Neuron (in vitro differentiated cells): ENCODE measurements at regions not wholly inside any gene's neighbourhood (a gene's known extent, or its start where the extent isn't known, plus 50 kb on each side); places are given as distances from the start of the nearest gene placed in this dataset.
"Not testable (repeated sequence)": the region's sequence is repeated elsewhere in the genome, so short reads cannot be mapped to it uniquely, and the experiment has no call there.

Source experiments
- H2AFZ ChIP-seq: one replicate; pipeline ENCODE4 v1.6.1; 2013; ENCODE audit warnings: low read depth, mild to moderate bottlenecking, inconsistent platforms, low read length, moderate library complexity
- H3K27me3 ChIP-seq: one replicate; pipeline ENCODE4 v1.6.1; 2013; ENCODE audit warnings: low read length; ENCODE audit not compliant: insufficient read depth
- H3K36me3 ChIP-seq: one replicate; pipeline ENCODE4 v1.6.1; 2013; ENCODE audit warnings: low read length; ENCODE audit not compliant: insufficient read depth
- H3K4me1 ChIP-seq: one replicate; pipeline ENCODE4 v1.6.1; 2013; ENCODE audit warnings: low read length; ENCODE audit not compliant: insufficient read depth
- H3K4me3 ChIP-seq: 2 replicates; pipeline ENCODE4 v1.5.1; 2013; ENCODE audit warnings: mild to moderate bottlenecking, low read length, moderate library complexity
- H3K9me3 ChIP-seq: one replicate; pipeline ENCODE4 v1.6.1; 2013; ENCODE audit warnings: low read length

GRCh38 chr3:191919491-191920026, 458.6 kb downstream of the PYDC2 start:
- Histone ChIP-seq H3K4me1 (no peaks in the 10 kb centered on the region), H3K27me3 (no peaks in the 10 kb centered on the region), H3K4me3 (no peak overlapping the region), H2AFZ (no peak overlapping the region), H3K9me3 (no peaks in the 10 kb centered on the region), H3K36me3 (no peaks in the 10 kb centered on the region)

DNA sequence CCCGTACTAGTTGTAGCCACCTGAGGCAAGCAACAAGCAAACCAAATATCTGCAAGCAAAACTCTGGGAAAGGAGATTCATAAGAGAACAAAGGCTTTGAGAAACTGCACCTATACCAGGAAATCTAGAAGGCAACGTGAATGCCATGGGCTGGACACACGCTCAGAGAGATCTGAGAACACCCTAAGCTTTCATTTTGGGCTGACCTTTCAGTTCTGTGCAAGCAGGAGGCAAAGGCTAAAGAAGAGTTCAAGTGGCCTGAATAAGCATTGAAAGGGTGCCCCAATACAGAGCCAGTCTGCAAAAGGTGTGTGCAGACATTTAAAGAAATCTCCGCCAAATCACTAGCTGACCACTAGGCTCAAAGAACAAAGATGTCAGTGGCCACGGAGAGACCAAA, 461.6 kb downstream of the PYDC2 start:
- no peaks in the 10 kb centered on the region for H3K4me1 ChIP-seq

DNA sequence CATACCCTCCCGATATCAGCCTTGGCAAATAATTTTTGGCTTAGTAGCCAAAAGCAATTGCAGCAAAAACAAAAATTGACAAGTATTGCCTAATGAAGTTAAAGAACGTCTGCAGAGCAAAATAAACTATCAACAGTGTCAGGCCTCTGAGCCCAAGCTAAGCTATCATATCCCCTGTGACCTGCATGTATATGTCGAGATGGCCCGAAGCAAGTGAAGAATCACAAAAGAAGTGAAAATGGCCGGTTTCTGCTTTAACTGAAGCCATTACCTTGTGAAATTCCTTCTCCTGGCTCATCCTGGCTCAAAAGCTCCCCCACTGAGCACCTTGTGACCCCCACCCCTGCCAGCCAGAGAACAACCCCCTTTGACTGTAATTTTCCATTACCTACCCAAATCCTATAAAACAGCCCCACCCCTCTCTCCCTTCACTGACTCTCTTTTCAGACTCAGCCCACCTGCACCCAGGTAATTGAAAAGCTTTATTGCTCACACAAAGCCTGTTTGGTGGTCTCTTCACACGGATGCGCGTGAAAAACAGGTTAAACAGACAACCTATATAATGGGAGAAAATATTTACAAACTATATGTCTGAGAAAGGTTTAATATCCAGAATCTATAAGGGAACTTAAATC, 466.3 kb downstream of the PYDC2 start:
- not testable (repeated sequence) for H3K9me3 ChIP-seq, H3K4me3 ChIP-seq, H3K27me3 ChIP-seq, H3K4me1 ChIP-seq, H2AFZ ChIP-seq, H3K36me3 ChIP-seq

More for the DNA sequence above, 461.6 kb downstream of the PYDC2 start:
- Histone ChIP-seq H2AFZ (no peak overlapping the region), H3K36me3 (no peaks in the 10 kb centered on the region), H3K4me3 (no peak overlapping the region), H3K27me3 (no peaks in the 10 kb centered on the region), H3K9me3 (no peaks in the 10 kb centered on the region)

DNA sequence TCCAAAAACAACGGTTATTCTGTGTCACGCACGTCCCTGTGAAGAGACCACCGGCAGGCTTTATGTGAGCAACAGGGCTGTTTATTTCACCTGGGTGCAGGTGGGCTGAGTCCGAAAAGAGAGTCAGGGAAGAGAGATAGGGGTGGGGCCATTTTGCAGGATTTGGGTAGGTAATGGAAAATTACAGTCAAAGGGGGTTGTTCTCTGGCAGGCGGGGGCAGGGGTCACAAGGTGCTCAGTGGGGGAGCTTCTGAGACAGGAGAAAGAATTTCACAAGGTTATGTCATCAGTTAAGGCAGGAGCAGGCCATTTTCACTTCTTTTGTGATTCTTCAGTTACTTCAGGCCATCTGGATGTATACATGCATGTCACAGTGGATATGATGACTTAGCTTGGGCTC, 467.0 kb downstream of the PYDC2 start:
- H3K9me3 ChIP-seq, H3K36me3 ChIP-seq, H3K27me3 ChIP-seq, H2AFZ ChIP-seq, H3K4me1 ChIP-seq, H3K4me3 ChIP-seq: not testable (repeated sequence)

- H3K36me3 ChIP-seq = no peaks in the 10 kb centered on the region
- H3K9me3 ChIP-seq = no peaks in the 10 kb centered on the region
- no peak overlapping the region for H2AFZ ChIP-seq
- H3K4me3 ChIP-seq = no peak overlapping the region
- no peaks in the 10 kb centered on the region for H3K4me1 ChIP-seq
- H3K27me3 ChIP-seq = no peaks in the 10 kb centered on the region
These were observed 483.9 kb downstream of the PYDC2 start for GRCh38 chr3:191944835-191945234.

- no peaks in the 10 kb centered on the region for H3K9me3 ChIP-seq
- no peak overlapping the region for H2AFZ ChIP-seq
- H3K4me1 ChIP-seq = no peaks in the 10 kb centered on the region
- H3K27me3 ChIP-seq = no peaks in the 10 kb centered on the region
- H3K4me3 ChIP-seq = no peak overlapping the region
- H3K36me3 ChIP-seq = no peaks in the 10 kb centered on the region
These were observed 491.2 kb downstream of the PYDC2 start for GRCh38 chr3:191952186-191952585.

DNA sequence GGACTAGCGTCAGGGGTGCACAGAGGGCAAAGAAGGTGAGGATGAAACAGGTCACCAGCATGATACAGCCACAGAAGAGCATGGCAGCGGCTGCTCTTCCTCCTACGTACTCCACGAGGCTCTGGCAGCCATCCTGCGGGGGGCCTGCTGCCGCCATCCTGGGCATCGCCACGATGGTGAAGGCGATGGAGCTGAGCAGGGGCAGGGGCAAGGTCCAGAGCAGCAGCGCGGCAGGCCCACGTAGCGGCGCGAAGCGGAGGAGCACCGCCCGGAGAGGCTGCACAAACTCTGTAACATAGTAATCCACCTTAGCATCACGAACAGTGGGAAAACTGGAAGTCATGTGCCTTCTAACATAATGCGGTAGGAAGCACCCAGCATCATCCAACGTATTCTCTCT, 491.6 kb downstream of the PYDC2 start:
- Histone ChIP-seq H3K4me3 (no peak overlapping the region), H3K9me3 (no peaks in the 10 kb centered on the region), H3K4me1 (no peaks in the 10 kb centered on the region), H2AFZ (no peak overlapping the region), H3K27me3 (no peaks in the 10 kb centered on the region), H3K36me3 (no peaks in the 10 kb centered on the region)

DNA sequence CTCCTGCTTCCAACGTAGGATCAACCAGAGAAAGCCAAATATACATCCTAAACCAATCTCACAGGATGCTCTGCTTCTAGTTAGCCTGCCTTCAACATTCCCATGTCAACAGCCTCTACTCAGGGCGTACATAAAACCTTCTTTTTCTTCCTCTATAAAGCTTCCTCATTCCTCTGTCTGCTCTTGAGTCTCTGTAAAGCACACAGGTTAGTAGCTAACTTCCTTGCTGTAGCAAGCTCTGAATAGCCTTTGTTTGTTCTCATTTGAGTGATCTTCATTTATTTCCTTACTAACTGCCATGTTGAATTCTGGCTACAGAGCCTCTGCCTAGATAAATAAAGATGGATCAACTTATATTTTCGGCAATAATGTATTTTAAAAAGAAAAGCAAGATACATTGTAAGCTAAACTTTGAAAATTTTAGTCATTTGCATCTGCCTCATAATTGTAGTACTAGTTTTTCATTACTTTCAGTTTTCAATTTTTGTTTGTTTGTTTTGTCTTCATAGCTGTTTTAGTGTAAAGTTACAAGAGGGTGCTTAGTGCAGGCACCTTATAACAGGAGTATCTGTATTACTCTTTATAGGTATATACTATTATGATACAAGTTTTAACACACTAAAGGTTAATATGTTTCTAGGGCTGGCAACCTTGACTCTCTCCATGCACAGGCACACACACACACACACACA, 498.2 kb downstream of the PYDC2 start:
- H3K4me1 ChIP-seq = peaks cover 13% of the 10 kb centered on the region
- H3K36me3 ChIP-seq = no peaks in the 10 kb centered on the region
- no peak overlapping the region for H2AFZ ChIP-seq
- no peaks in the 10 kb centered on the region for H3K9me3 ChIP-seq
- H3K4me3 ChIP-seq = no peak overlapping the region
- no peaks in the 10 kb centered on the region for H3K27me3 ChIP-seq

- H3K27me3 ChIP-seq = no peaks in the 10 kb centered on the region
- H3K9me3 ChIP-seq = no peaks in the 10 kb centered on the region
- H3K36me3 ChIP-seq = no peaks in the 10 kb centered on the region
- peak overlapping the region; percentile 63 for H2AFZ ChIP-seq
- no peak overlapping the region for H3K4me3 ChIP-seq
- H3K4me1 ChIP-seq = peaks cover 13% of the 10 kb centered on the region
These were observed 499.0 kb downstream of the PYDC2 start for GRCh38 chr3:191959876-191960413.

- Histone ChIP-seq H3K4me1 (peaks cover 13% of the 10 kb centered on the region), H3K4me3 (no peak overlapping the region), H2AFZ (no peak overlapping the region), H3K36me3 (no peaks in the 10 kb centered on the region), H3K27me3 (no peaks in the 10 kb centered on the region), H3K9me3 (no peaks in the 10 kb centered on the region)
These were observed 500.1 kb downstream of the PYDC2 start for GRCh38 chr3:191961022-191961421.

- H3K4me1 ChIP-seq = peaks cover 13% of the 10 kb centered on the region
- H2AFZ ChIP-seq = no peak overlapping the region
- no peaks in the 10 kb centered on the region for H3K27me3 ChIP-seq
- no peaks in the 10 kb centered on the region for H3K36me3 ChIP-seq
- H3K4me3 ChIP-seq = no peak overlapping the region
- H3K9me3 ChIP-seq = no peaks in the 10 kb centered on the region
These were observed 500.6 kb downstream of the PYDC2 start for GRCh38 chr3:191961529-191961928.

DNA sequence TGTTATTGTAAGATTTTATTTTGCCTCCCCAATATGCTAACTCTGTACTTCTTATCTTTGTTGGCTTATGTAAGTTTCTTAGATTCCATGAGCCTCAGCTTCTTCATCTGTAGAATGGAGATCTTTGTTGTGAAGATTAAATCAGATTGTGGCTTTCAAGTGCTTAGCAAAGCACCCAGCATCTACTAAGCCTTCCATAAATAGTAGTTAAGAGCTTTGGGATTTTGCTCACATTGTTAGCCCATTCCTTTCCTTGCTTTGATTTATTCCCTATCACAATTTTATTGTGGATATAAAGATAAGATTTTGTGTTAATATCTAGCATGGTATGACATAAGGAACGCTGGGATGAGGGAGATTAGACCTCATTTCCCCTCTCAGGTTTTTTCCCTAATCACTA, 501.4 kb downstream of the PYDC2 start:
- Histone ChIP-seq H3K9me3 (no peaks in the 10 kb centered on the region), H2AFZ (no peak overlapping the region), H3K4me3 (no peak overlapping the region), H3K36me3 (no peaks in the 10 kb centered on the region), H3K4me1 (peaks cover 13% of the 10 kb centered on the region), H3K27me3 (no peaks in the 10 kb centered on the region)

DNA sequence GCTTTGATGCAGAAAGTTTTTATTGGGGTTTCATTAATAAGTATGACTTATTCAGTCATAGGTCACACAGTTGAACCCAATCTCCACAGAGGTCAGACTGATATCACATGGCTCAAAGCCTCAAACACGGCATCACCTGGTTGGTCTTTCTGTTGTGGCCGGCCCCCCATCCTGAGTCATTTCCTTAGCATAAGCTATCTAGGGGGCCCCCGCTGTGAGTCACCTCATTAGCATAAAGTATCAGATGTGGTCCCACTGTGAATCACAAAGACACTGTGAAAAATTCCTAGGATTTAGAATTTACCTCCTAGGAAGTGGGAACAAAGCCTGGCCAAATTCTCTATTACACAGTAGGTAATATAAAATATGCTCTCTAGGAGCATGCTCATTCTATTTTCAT, 502.2 kb downstream of the PYDC2 start:
- Histone ChIP-seq H3K4me1 (peaks cover 18% of the 10 kb centered on the region), H3K9me3 (no peaks in the 10 kb centered on the region), H3K27me3 (no peaks in the 10 kb centered on the region), H3K36me3 (no peaks in the 10 kb centered on the region), H3K4me3 (no peak overlapping the region), H2AFZ (no peak overlapping the region)
